Activated CD4-positive, alpha-beta T cell treated with anti-CD3 and anti-CD28 coated beads for 36 hours (primary cell): ENCODE measurements at regions not wholly inside any gene's neighbourhood (a gene's known extent, or its start where the extent isn't known, plus 50 kb on each side); places are given as distances from the start of the nearest gene placed in this dataset.
"Not testable (repeated sequence)": the region's sequence is repeated elsewhere in the genome, so short reads cannot be mapped to it uniquely, and the experiment has no call there.

ENCODE experiments used
- ATAC-seq: fragments of 200-7000 bp; cut with Tn5 transposase; one replicate; pipeline ENCODE4 v1.10.0; 2021; ENCODE audit warnings: mild to moderate bottlenecking, moderate library complexity
- CTCF ChIA-PET: fragments of 350-600 bp; sonication (Branson Sonifier 250); formaldehyde crosslinking; loops from one replicate; lab custom pipeline; 2021; ENCODE audit warnings: antibody characterized with exemption; lab: Charles Lee
- POLR2A ChIA-PET: fragments of 350-600 bp; sonication (Branson Sonifier 250); formaldehyde crosslinking; loops from one replicate; lab custom pipeline; 2021; ENCODE audit warnings: antibody characterized with exemption, inconsistent platforms; lab: Charles Lee
- DNase-seq: peaks from one replicate; pipeline ENCODE4 v3.0.0-alpha.2; 2020
- H3K27ac Mint-ChIP-seq: one replicate; pipeline ENCODE4 v1.8.0; 2021; ENCODE audit warnings: mixed read lengths
- H3K27me3 Mint-ChIP-seq: one replicate; pipeline ENCODE4 v1.8.0; 2021; ENCODE audit warnings: mixed read lengths
- H3K36me3 Mint-ChIP-seq: one replicate; pipeline ENCODE4 v1.8.0; 2021; ENCODE audit warnings: low read depth, mixed read lengths
- H3K4me1 Mint-ChIP-seq: one replicate; pipeline ENCODE4 v1.8.0; 2021; ENCODE audit warnings: mixed read lengths
- H3K4me3 Mint-ChIP-seq: one replicate; pipeline ENCODE4 v1.8.0; 2021; ENCODE audit warnings: mild to moderate bottlenecking, moderate library complexity, mixed read lengths
- H3K9me3 Mint-ChIP-seq: one replicate; pipeline ENCODE4 v1.8.0; 2021; ENCODE audit warnings: low read depth, mixed read lengths
- intact Hi-C, 2 experiments: fragments of 100-400 bp; cut with DNase I in 1 of 2; cut with micrococcal nuclease in 1 of 2; formaldehyde crosslinking; loops; one replicate each; pipeline versions ENCODE4 v1.14.2 to v1.15.1; 2022 to 2024; cut with DNase I, micrococcal nuclease

- ChIA-PET CTCF (no interaction called here), POLR2A (no interaction called here)
- DNase-seq (no peak), ATAC-seq (no peak)
- Mint-ChIP-seq H3K27me3 (no peaks in the 10 kb centered on the region), H3K4me1 (peaks cover 21% of the 10 kb centered on the region), H3K4me3 (no peak overlapping the region), H3K9me3 (peaks cover 3% of the 10 kb centered on the region), H3K27ac (no peak overlapping the region), H3K36me3 (no peaks in the 10 kb centered on the region)
- intact Hi-C loops, result no loop called here
Observed at GRCh38 chr10:81728692-81729091, 146.3 kb upstream of the NRG3 start.

GRCh38 chr10:81730891-81731290, 144.1 kb upstream of the NRG3 start:
- DNase-seq (no peak), ATAC-seq (no peak)
- Mint-ChIP-seq H3K4me1 (peaks cover under 1% of the 10 kb centered on the region), H3K4me3 (no peak overlapping the region), H3K36me3 (no peaks in the 10 kb centered on the region), H3K27me3 (no peaks in the 10 kb centered on the region), H3K27ac (no peak overlapping the region), H3K9me3 (peaks cover 2% of the 10 kb centered on the region)
- ChIA-PET POLR2A (no interaction called here), CTCF (no interaction called here)
- intact Hi-C loops, result no loop called here

GRCh38 chr10:81733542-81733941, 141.5 kb upstream of the NRG3 start:
- Mint-ChIP-seq H3K4me3 (no peak overlapping the region), H3K9me3 (peaks cover 12% of the 10 kb centered on the region), H3K27me3 (no peaks in the 10 kb centered on the region), H3K4me1 (no peaks in the 10 kb centered on the region), H3K36me3 (no peaks in the 10 kb centered on the region), H3K27ac (no peak overlapping the region)
- DNase-seq (no peak), ATAC-seq (no peak)
- ChIA-PET CTCF (no interaction called here), POLR2A (no interaction called here)
- intact Hi-C loops, result no loop called here

- POLR2A ChIA-PET, H3K4me3 Mint-ChIP-seq, H3K36me3 Mint-ChIP-seq, DNase-seq, H3K27me3 Mint-ChIP-seq, H3K4me1 Mint-ChIP-seq, ATAC-seq, H3K27ac Mint-ChIP-seq, intact Hi-C loops: not testable (repeated sequence)
- H3K9me3 Mint-ChIP-seq, result peaks cover 14% of the 10 kb centered on the region
- CTCF ChIA-PET, result interaction anchor here (1.0 kb wide), 1 partner anchor 21 kb away, joined by 3 read pairs; no protein-coding TSS in a partner anchor
Observed at GRCh38 chr10:81735167-81735566, 139.8 kb upstream of the NRG3 start.

GRCh38 chr10:81759111-81759510, 115.9 kb upstream of the NRG3 start:
- intact Hi-C loops, result no loop called here
- no peaks in the 10 kb centered on the region for H3K36me3 Mint-ChIP-seq

GRCh38 chr10:81784111-81784597, 90.8 kb upstream of the NRG3 start:
- CTCF ChIA-PET, result no interaction called here
- H3K4me3 Mint-ChIP-seq, result no peak overlapping the region
- ATAC-seq, result no peak

More at GRCh38 chr10:81759111-81759510, 115.9 kb upstream of the NRG3 start:
- Mint-ChIP-seq H3K27ac (no peak overlapping the region), H3K27me3 (no peaks in the 10 kb centered on the region), H3K4me1 (no peaks in the 10 kb centered on the region), H3K9me3 (peaks cover 7% of the 10 kb centered on the region), H3K4me3 (no peak overlapping the region)
- no peak for DNase-seq
- POLR2A ChIA-PET, result no interaction called here
- CTCF ChIA-PET, result no interaction called here
- ATAC-seq, result no peak

GRCh38 chr10:81792729-81793128, 82.3 kb upstream of the NRG3 start:
- H3K27ac Mint-ChIP-seq, result no peak overlapping the region
- ChIA-PET POLR2A (no interaction called here), CTCF (no interaction called here)
- intact Hi-C loops, result no loop called here
- no peaks in the 10 kb centered on the region for H3K4me1 Mint-ChIP-seq
- H3K27me3 Mint-ChIP-seq, result no peaks in the 10 kb centered on the region
- DNase-seq (no peak), ATAC-seq (no peak)
- H3K9me3 Mint-ChIP-seq, result no peaks in the 10 kb centered on the region
- H3K4me3 Mint-ChIP-seq, result no peak overlapping the region
- H3K36me3 Mint-ChIP-seq, result no peaks in the 10 kb centered on the region

More at GRCh38 chr10:81784111-81784597, 90.8 kb upstream of the NRG3 start:
- Mint-ChIP-seq H3K27me3 (no peaks in the 10 kb centered on the region), H3K36me3 (no peaks in the 10 kb centered on the region), H3K27ac (no peak overlapping the region), H3K4me1 (no peaks in the 10 kb centered on the region), H3K9me3 (peaks cover 2% of the 10 kb centered on the region)
- POLR2A ChIA-PET, result no interaction called here
- no peak for DNase-seq
- intact Hi-C loops, result no loop called here

GRCh38 chr10:81806842-81807241, 68.2 kb upstream of the NRG3 start:
- H3K27ac Mint-ChIP-seq, result no peak overlapping the region
- no peaks in the 10 kb centered on the region for H3K4me1 Mint-ChIP-seq
- ChIA-PET POLR2A (no interaction called here), CTCF (no interaction called here)
- no peaks in the 10 kb centered on the region for H3K36me3 Mint-ChIP-seq
- H3K9me3 Mint-ChIP-seq, result peaks cover 10% of the 10 kb centered on the region
- no peak for ATAC-seq
- H3K27me3 Mint-ChIP-seq, result no peaks in the 10 kb centered on the region
- H3K4me3 Mint-ChIP-seq, result no peak overlapping the region
- intact Hi-C loops, result no loop called here
- DNase-seq, result no peak

GRCh38 chr10:81814842-81815241, 60.2 kb upstream of the NRG3 start:
- H3K36me3 Mint-ChIP-seq, result no peaks in the 10 kb centered on the region
- DNase-seq (no peak), ATAC-seq (no peak)
- no peaks in the 10 kb centered on the region for H3K27me3 Mint-ChIP-seq
- H3K9me3 Mint-ChIP-seq, result peaks cover 2% of the 10 kb centered on the region
- no peaks in the 10 kb centered on the region for H3K4me1 Mint-ChIP-seq
- intact Hi-C loops, result no loop called here
- ChIA-PET CTCF (no interaction called here), POLR2A (no interaction called here)
- H3K4me3 Mint-ChIP-seq, result no peak overlapping the region
- no peak overlapping the region for H3K27ac Mint-ChIP-seq

- Mint-ChIP-seq H3K9me3 (peaks cover 2% of the 10 kb centered on the region), H3K27ac (no peak overlapping the region), H3K27me3 (no peaks in the 10 kb centered on the region), H3K4me1 (no peaks in the 10 kb centered on the region), H3K4me3 (no peak overlapping the region), H3K36me3 (no peaks in the 10 kb centered on the region)
- intact Hi-C loops, result no loop called here
- CTCF ChIA-PET, result no interaction called here
- DNase-seq, result no peak
- POLR2A ChIA-PET, result no interaction called here
- no peak for ATAC-seq
Observed at GRCh38 chr10:81817596-81818170, 57.3 kb upstream of the NRG3 start.

GRCh38 chr10:81820418-81820817, 54.6 kb upstream of the NRG3 start:
- H3K9me3 Mint-ChIP-seq, result no peaks in the 10 kb centered on the region
- H3K27ac Mint-ChIP-seq, result no peak overlapping the region
- no peak overlapping the region for H3K4me3 Mint-ChIP-seq
- no peak for ATAC-seq
- DNase-seq, result no peak
- H3K27me3 Mint-ChIP-seq, result no peaks in the 10 kb centered on the region
- POLR2A ChIA-PET, result no interaction called here
- H3K36me3 Mint-ChIP-seq, result no peaks in the 10 kb centered on the region
- H3K4me1 Mint-ChIP-seq, result no peaks in the 10 kb centered on the region
- CTCF ChIA-PET, result no interaction called here
- intact Hi-C loops, result no loop called here
